Keratinocyte (primary cell): ENCODE measurements at regions not wholly inside any gene's neighbourhood (a gene's known extent, or its start where the extent isn't known, plus 50 kb on each side); places are given as distances from the start of the nearest gene placed in this dataset.

Experiments used
- CTCF ChIP-seq, 3 experiments: IDR thresholded peaks in 1 of 3; conservative IDR thresholded peaks in 1 of 3; optimal IDR thresholded peaks in 1 of 3; 2 replicates in 2 of 3; 3 replicates in 1 of 3; pipeline versions ENCODE3 to v1.5.1; 2011; ENCODE audit warnings: low read length in 3 of 3, mild to moderate bottlenecking in 3 of 3, moderate library complexity in 2 of 3, control low read depth in 1 of 3, inconsistent platforms in 1 of 3; ENCODE audit not compliant: insufficient read depth in 2 of 3; ENCODE audit errors: extremely low read depth in 1 of 3
- EZH2 ChIP-seq: IDR thresholded peaks from one replicate; pipeline ENCODE4 v1.6.1; 2012; ENCODE audit warnings: inconsistent platforms, mild to moderate bottlenecking, low read length, moderate library complexity

GRCh38 chr5:89615839-89616518 lies 733.0 kb upstream of the MEF2C start:
- no peak for TF ChIP-seq EZH2
- TF ChIP-seq CTCF (optimal IDR thresholded peaks at IDR 0.05 in 1 of 3, IDR thresholded peaks at IDR 0.05 in 1 of 3, conservative IDR thresholded peaks at IDR 0.05 in 1 of 3; ENCODE audit: extremely low read depth in 1 of 3, insufficient read depth in 2 of 3, low read length in 3 of 3): no peak
